GM23248 (cell line): ENCODE measurements at regions not wholly inside any gene's neighbourhood (a gene's known extent, or its start where the extent isn't known, plus 50 kb on each side); places are given as distances from the start of the nearest gene placed in this dataset.

ENCODE experiments used
- DNase-seq: peaks from one replicate; pipeline ENCODE4 v3.0.0-alpha.2; 2015
- H2AFZ ChIP-seq: fragments of 200-600 bp; sonication (generic); 2 replicates; pipeline ENCODE4 v1.6.1; 2016; ENCODE audit warnings: antibody characterized with exemption
- H3F3A ChIP-seq: fragments of 200-600 bp; sonication (generic); 2 replicates; pipeline ENCODE4 v1.6.1; 2016; ENCODE audit warnings: mild to moderate bottlenecking, antibody characterized with exemption, mixed run types; ENCODE audit not compliant: insufficient read depth
- H3K27ac ChIP-seq: fragments of 200-600 bp; sonication (generic); 2 replicates; pipeline ENCODE4 v1.5.1; 2016; ENCODE audit warnings: mild to moderate bottlenecking
- H3K27me3 ChIP-seq: fragments of 200-600 bp; sonication (generic); replicated peaks from 2 replicates; pipeline ENCODE4 v1.6.1; 2016; ENCODE audit warnings: mild to moderate bottlenecking; ENCODE audit not compliant: insufficient read depth
- H3K36me3 ChIP-seq: fragments of 200-600 bp; sonication (generic); 2 replicates; pipeline ENCODE4 v1.6.1; 2016; ENCODE audit warnings: low read depth, mild to moderate bottlenecking
- H3K4me1 ChIP-seq: fragments of 200-600 bp; sonication (generic); 2 replicates; pipeline ENCODE4 v1.6.1; 2016; ENCODE audit warnings: mild to moderate bottlenecking; ENCODE audit not compliant: insufficient read depth
- H3K4me2 ChIP-seq: fragments of 200-600 bp; sonication (generic); one replicate; pipeline ENCODE4 v1.6.1; 2016; ENCODE audit warnings: mild to moderate bottlenecking; ENCODE audit not compliant: unreplicated experiment
- H3K4me3 ChIP-seq: fragments of 200-600 bp; sonication (generic); 2 replicates; pipeline ENCODE4 v1.5.1; 2016; ENCODE audit warnings: mild to moderate bottlenecking
- H3K79me2 ChIP-seq: fragments of 200-600 bp; sonication (generic); 2 replicates; pipeline ENCODE4 v1.6.1; 2016; ENCODE audit warnings: mild to moderate bottlenecking; ENCODE audit not compliant: insufficient read depth
- H3K9ac ChIP-seq: fragments of 200-600 bp; sonication (generic); 2 replicates; pipeline ENCODE4 v1.6.1; 2016; ENCODE audit warnings: mild to moderate bottlenecking
- H3K9me2 ChIP-seq: fragments of 200-600 bp; sonication (generic); 2 replicates; pipeline ENCODE4 v1.6.1; 2016; ENCODE audit warnings: mixed run types, mild to moderate bottlenecking, moderate library complexity; ENCODE audit not compliant: insufficient read depth
- H3K9me3 ChIP-seq: fragments of 200-600 bp; sonication (generic); one replicate; pipeline ENCODE4 v1.6.1; 2017; ENCODE audit warnings: low read depth
- H4K20me1 ChIP-seq: fragments of 200-600 bp; sonication (generic); 2 replicates; pipeline ENCODE4 v1.6.0; 2016; ENCODE audit not compliant: insufficient read depth
- EZH2 ChIP-seq: fragments of 200-600 bp; sonication (generic); IDR thresholded peaks from 2 replicates; pipeline ENCODE4 v1.6.1; 2018; ENCODE audit warnings: antibody characterized with exemption, mild to moderate bottlenecking; ENCODE audit not compliant: insufficient read depth, poor library complexity, severe bottlenecking
- EZH2phosphoT487 ChIP-seq: fragments of 200-600 bp; sonication (generic); IDR thresholded peaks from 2 replicates; pipeline ENCODE4 v1.6.1; 2018; ENCODE audit warnings: antibody characterized with exemption, moderate library complexity, mild to moderate bottlenecking, low read depth; ENCODE audit not compliant: insufficient read depth
- WGBS, 2 experiments: methylation state at CpG; one replicate each; pipeline ENCODE4 v1.1.6; 2015 to 2017; ENCODE audit warnings: low lambda C conversion rate in 2 of 2, low coverage in 1 of 2; ENCODE audit errors: missing lambda C conversion rate in 2 of 2; 5-methylcytosine and 5-hydroxymethylcytosine counted together
- in situ Hi-C: fragments of 300-500 bp; cut with MboI; formaldehyde crosslinking; loops from 2 replicates; pipeline ENCODE4 v1.15.0; 2020

GRCh38 chr12:89263900-89264299 is 88.4 kb downstream of the DUSP6 start:
- H2AFZ ChIP-seq: no peak overlapping the region
- H3K27me3 ChIP-seq: no peaks in the 10 kb centered on the region
- H3F3A ChIP-seq: peaks cover 8% of the 10 kb centered on the region; the same call in 1 of the 2 replicates
- no peaks in the 10 kb centered on the region for H4K20me1 ChIP-seq
- 84 to 88% methylated on average over 4 of the region's 4 CpGs for WGBS, 2 experiments
- in situ Hi-C loops: no loop called here
- H3K4me3 ChIP-seq: no peak overlapping the region
- no peaks in the 10 kb centered on the region for H3K9me2 ChIP-seq
- no peak overlapping the region for H3K9ac ChIP-seq
- TF ChIP-seq EZH2: no peak
- H3K4me1 ChIP-seq: peaks cover 9% of the 10 kb centered on the region
- no peak overlapping the region for H3K4me2 ChIP-seq
- no peak for DNase-seq
- H3K36me3 ChIP-seq: no peaks in the 10 kb centered on the region
- H3K27ac ChIP-seq: no peak overlapping the region
- no peaks in the 10 kb centered on the region for H3K9me3 ChIP-seq
- H3K79me2 ChIP-seq: no peaks in the 10 kb centered on the region

GRCh38 chr12:89262855-89263552 is 89.3 kb downstream of the DUSP6 start:
- H4K20me1 ChIP-seq: no peaks in the 10 kb centered on the region
- H3K9me2 ChIP-seq: no peaks in the 10 kb centered on the region
- no peak for DNase-seq
- H3K4me1 ChIP-seq: peaks cover 9% of the 10 kb centered on the region
- H2AFZ ChIP-seq: no peak overlapping the region
- in situ Hi-C loops: no loop called here
- H3K4me3 ChIP-seq: no peak overlapping the region
- WGBS, 2 experiments: 95 to 100% methylated on average over 2 of the region's 2 CpGs
- no peak overlapping the region for H3K9ac ChIP-seq
- H3K4me2 ChIP-seq: no peak overlapping the region
- no peaks in the 10 kb centered on the region for H3K36me3 ChIP-seq
- H3K79me2 ChIP-seq: no peaks in the 10 kb centered on the region
- H3K27me3 ChIP-seq: no peaks in the 10 kb centered on the region
- no peaks in the 10 kb centered on the region for H3K9me3 ChIP-seq
- peaks cover 8% of the 10 kb centered on the region; the same call in 1 of the 2 replicates for H3F3A ChIP-seq
- H3K27ac ChIP-seq: no peak overlapping the region
- TF ChIP-seq EZH2phosphoT487 (no peak), EZH2 (no peak)

- Histone ChIP-seq H2AFZ (no peak overlapping the region), H3K27ac (no peak overlapping the region), H3K4me1 (peaks cover under 1% of the 10 kb centered on the region; the same call in 1 of the 2 replicates), H3K9ac (no peak overlapping the region), H3K36me3 (no peaks in the 10 kb centered on the region), H3K9me3 (no peaks in the 10 kb centered on the region), H3K79me2 (no peaks in the 10 kb centered on the region), H3K27me3 (no peaks in the 10 kb centered on the region), H3K4me3 (no peak overlapping the region), H3F3A (peaks cover 8% of the 10 kb centered on the region; the same call in 1 of the 2 replicates), H3K4me2 (no peak overlapping the region), H4K20me1 (no peaks in the 10 kb centered on the region), H3K9me2 (no peaks in the 10 kb centered on the region)
- no peak for DNase-seq
- no peak for TF ChIP-seq EZH2
- TF ChIP-seq EZH2phosphoT487: no peak
- 64 to 65% methylated on average over 4 of the region's 4 CpGs for WGBS, 2 experiments
- in situ Hi-C loops: no loop called here
Observed at GRCh38 chr12:89261982-89262381, 90.3 kb downstream of the DUSP6 start.

- no peaks in the 10 kb centered on the region for H3K27me3 ChIP-seq
- no peaks in the 10 kb centered on the region for H3K79me2 ChIP-seq
- H3K9me3 ChIP-seq: no peaks in the 10 kb centered on the region
- H3K4me2 ChIP-seq: no peak overlapping the region
- 0 out of 2 replicates have a peak overlapping the region, but pooled peaks have one; percentile 54 for H2AFZ ChIP-seq
- no peak overlapping the region for H3K4me3 ChIP-seq
- H3K9me2 ChIP-seq: no peaks in the 10 kb centered on the region
- H4K20me1 ChIP-seq: no peaks in the 10 kb centered on the region
- peaks cover 8% of the 10 kb centered on the region; the same call in 1 of the 2 replicates for H3F3A ChIP-seq
- no peaks in the 10 kb centered on the region for H3K4me1 ChIP-seq
- H3K36me3 ChIP-seq: no peaks in the 10 kb centered on the region
- TF ChIP-seq EZH2phosphoT487: no peak
- TF ChIP-seq EZH2: no peak
- in situ Hi-C loops: no loop called here
- no peak overlapping the region for H3K9ac ChIP-seq
- no peak for DNase-seq
- H3K27ac ChIP-seq: no peak overlapping the region
Observed at GRCh38 chr12:89260841-89261637, 91.3 kb downstream of the DUSP6 start.
